Keratinocyte (primary cell): ENCODE measurements at regions not wholly inside any gene's neighbourhood (a gene's known extent, or its start where the extent isn't known, plus 50 kb on each side); places are given as distances from the start of the nearest gene placed in this dataset.

Experiments used
- DNase-seq: peaks from one replicate; pipeline ENCODE4 v3.0.0-alpha.2; 2011; ENCODE audit warnings: low read depth, missing footprints, low spot score
- FAIRE-seq: peaks from 2 replicates; lab custom pipeline; 2011; peaks lifted over from hg19 to GRCh38; lab: Jason Lieb, UNC
- H2AFZ ChIP-seq: 2 replicates; pipeline ENCODE4 v1.6.0; 2012; ENCODE audit warnings: low read length, control low read depth, inconsistent platforms; ENCODE audit not compliant: control insufficient read depth
- H3K27ac ChIP-seq: 2 replicates; pipeline ENCODE4 v1.5.1; 2011; ENCODE audit warnings: low read length; ENCODE audit not compliant: control insufficient read depth, insufficient read depth
- H3K27me3 ChIP-seq: 3 replicates; pipeline ENCODE4 v1.6.0; 2011; ENCODE audit warnings: low read length; ENCODE audit not compliant: control insufficient read depth, insufficient read depth; ENCODE audit errors: extremely low read depth
- H3K36me3 ChIP-seq, 2 experiments: 2 replicates in 1 of 2; 3 replicates in 1 of 2; pipeline ENCODE4 v1.5.1; 2011; ENCODE audit warnings: low read length in 2 of 2, mild to moderate bottlenecking in 1 of 2; ENCODE audit not compliant: control insufficient read depth in 2 of 2, insufficient read depth in 2 of 2; ENCODE audit errors: extremely low read depth in 1 of 2
- H3K4me1 ChIP-seq: 3 replicates; pipeline ENCODE4 v1.5.1; 2011; ENCODE audit warnings: low read length; ENCODE audit not compliant: control insufficient read depth, insufficient read depth; ENCODE audit errors: extremely low read depth
- H3K4me2 ChIP-seq: 3 replicates; pipeline ENCODE4 v1.6.0; 2011; ENCODE audit warnings: low read depth, low read length; ENCODE audit not compliant: control insufficient read depth, insufficient read depth; ENCODE audit errors: extremely low read depth
- H3K4me3 ChIP-seq, 3 experiments: fragments of 200-600 bp in 1 of 3; sonication (generic) in 1 of 3; 2 replicates in 2 of 3; 3 replicates in 1 of 3; pipeline ENCODE4 v1.5.1; 2011 to 2016; ENCODE audit warnings: low read length in 3 of 3, mild to moderate bottlenecking in 3 of 3, control low read depth in 2 of 3, inconsistent platforms in 1 of 3, low read depth in 1 of 3, mixed read lengths in 1 of 3, mixed run types in 1 of 3, moderate library complexity in 1 of 3; ENCODE audit not compliant: control insufficient read depth in 2 of 3, insufficient read depth in 2 of 3; ENCODE audit errors: extremely low read depth in 1 of 3
- H3K79me2 ChIP-seq: 2 replicates; pipeline ENCODE4 v1.6.0; 2012; ENCODE audit warnings: low read length; ENCODE audit not compliant: control insufficient read depth, insufficient read depth
- H3K9ac ChIP-seq: 3 replicates; pipeline ENCODE4 v1.6.0; 2011; ENCODE audit warnings: low read length; ENCODE audit not compliant: control insufficient read depth, insufficient read depth; ENCODE audit errors: extremely low read depth
- H3K9me1 ChIP-seq: 3 replicates; pipeline ENCODE4 v1.6.0; 2011; ENCODE audit warnings: low read length; ENCODE audit not compliant: control insufficient read depth, insufficient read depth; ENCODE audit errors: extremely low read depth
- H3K9me3 ChIP-seq: 2 replicates; pipeline ENCODE4 v1.5.1; 2012; ENCODE audit warnings: low read depth, low read length; ENCODE audit not compliant: control insufficient read depth
- H4K20me1 ChIP-seq: 3 replicates; pipeline ENCODE4 v1.6.0; 2011; ENCODE audit warnings: low read length; ENCODE audit not compliant: control insufficient read depth, insufficient read depth; ENCODE audit errors: extremely low read depth
- EZH2 ChIP-seq: IDR thresholded peaks from one replicate; pipeline ENCODE4 v1.6.1; 2012; ENCODE audit warnings: inconsistent platforms, mild to moderate bottlenecking, low read length, moderate library complexity
- dilution Hi-C: fragments of 300-500 bp; cut with MboI; formaldehyde crosslinking; loops from one replicate; pipeline ENCODE4 v1.7.0; 2020; ENCODE audit warnings: low sequenced_read_pairs; ENCODE audit not compliant: extremely low pct_ligation_motif_present
- TF ChIP-seq, protein P1 (sequence below), 3 experiments: IDR thresholded peaks in 1 of 3; conservative IDR thresholded peaks in 1 of 3; optimal IDR thresholded peaks in 1 of 3; 2 replicates in 2 of 3; 3 replicates in 1 of 3; pipeline versions ENCODE3 to v1.5.1; 2011; ENCODE audit warnings: low read length in 3 of 3, mild to moderate bottlenecking in 3 of 3, moderate library complexity in 2 of 3, control low read depth in 1 of 3, inconsistent platforms in 1 of 3; ENCODE audit not compliant: insufficient read depth in 2 of 3; ENCODE audit errors: extremely low read depth in 1 of 3

- Histone ChIP-seq H4K20me1 (no peaks in the 10 kb centered on the region), H3K27ac (no peak overlapping the region), H3K4me2 (no peak overlapping the region), H3K4me1 (no peaks in the 10 kb centered on the region), H3K27me3 (no peaks in the 10 kb centered on the region), H2AFZ (no peak overlapping the region), H3K79me2 (no peaks in the 10 kb centered on the region), H3K9me1 (no peaks in the 10 kb centered on the region), H3K36me3 (no peaks in the 10 kb centered on the region), H3K9me3 (no peaks in the 10 kb centered on the region), H3K4me3 (no peak overlapping the region), H3K9ac (no peak overlapping the region)
- FAIRE-seq (no peak), DNase-seq (no peak)
- dilution Hi-C loops: no loop called here
- no peak for TF ChIP-seq EZH2
- TF ChIP-seq, protein P1, sequence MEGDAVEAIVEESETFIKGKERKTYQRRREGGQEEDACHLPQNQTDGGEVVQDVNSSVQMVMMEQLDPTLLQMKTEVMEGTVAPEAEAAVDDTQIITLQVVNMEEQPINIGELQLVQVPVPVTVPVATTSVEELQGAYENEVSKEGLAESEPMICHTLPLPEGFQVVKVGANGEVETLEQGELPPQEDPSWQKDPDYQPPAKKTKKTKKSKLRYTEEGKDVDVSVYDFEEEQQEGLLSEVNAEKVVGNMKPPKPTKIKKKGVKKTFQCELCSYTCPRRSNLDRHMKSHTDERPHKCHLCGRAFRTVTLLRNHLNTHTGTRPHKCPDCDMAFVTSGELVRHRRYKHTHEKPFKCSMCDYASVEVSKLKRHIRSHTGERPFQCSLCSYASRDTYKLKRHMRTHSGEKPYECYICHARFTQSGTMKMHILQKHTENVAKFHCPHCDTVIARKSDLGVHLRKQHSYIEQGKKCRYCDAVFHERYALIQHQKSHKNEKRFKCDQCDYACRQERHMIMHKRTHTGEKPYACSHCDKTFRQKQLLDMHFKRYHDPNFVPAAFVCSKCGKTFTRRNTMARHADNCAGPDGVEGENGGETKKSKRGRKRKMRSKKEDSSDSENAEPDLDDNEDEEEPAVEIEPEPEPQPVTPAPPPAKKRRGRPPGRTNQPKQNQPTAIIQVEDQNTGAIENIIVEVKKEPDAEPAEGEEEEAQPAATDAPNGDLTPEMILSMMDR (optimal IDR thresholded peaks at IDR 0.05 in 1 of 3, IDR thresholded peaks at IDR 0.05 in 1 of 3, conservative IDR thresholded peaks at IDR 0.05 in 1 of 3; ENCODE audit: extremely low read depth in 1 of 3, insufficient read depth in 2 of 3, low read length in 3 of 3): no peak
Observed at GRCh38 chr2:77864426-77864825, 342.2 kb upstream of the LRRTM4 start.

DNA sequence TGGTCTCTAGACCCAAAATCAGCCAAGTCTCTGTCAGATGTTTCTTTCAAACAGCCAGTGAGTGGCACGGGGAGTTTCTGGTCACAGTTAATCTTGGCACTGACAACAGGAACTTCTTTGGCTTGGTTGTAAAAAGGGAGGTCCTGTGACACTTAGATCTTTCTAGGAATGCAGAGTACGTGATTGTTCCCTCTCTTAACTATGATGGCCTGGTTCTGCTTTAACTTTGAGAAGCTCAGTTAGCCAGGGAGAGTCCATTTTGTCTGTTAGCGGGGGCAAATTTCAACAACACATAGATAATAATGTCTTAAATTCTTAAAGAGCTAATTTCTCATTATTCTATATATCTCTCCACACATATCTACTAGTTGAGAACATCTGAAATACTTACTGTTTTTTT is 344.5 kb upstream of the LRRTM4 start:
- Histone ChIP-seq H3K4me3 (no peak overlapping the region), H3K9me3 (no peaks in the 10 kb centered on the region), H3K4me1 (no peaks in the 10 kb centered on the region), H3K9me1 (no peaks in the 10 kb centered on the region), H2AFZ (no peak overlapping the region), H3K36me3 (no peaks in the 10 kb centered on the region), H4K20me1 (no peaks in the 10 kb centered on the region), H3K9ac (no peak overlapping the region), H3K4me2 (no peak overlapping the region), H3K27me3 (no peaks in the 10 kb centered on the region), H3K27ac (no peak overlapping the region), H3K79me2 (no peaks in the 10 kb centered on the region)
- no peak for TF ChIP-seq EZH2
- TF ChIP-seq, protein P1 (optimal IDR thresholded peaks at IDR 0.05 in 1 of 3, IDR thresholded peaks at IDR 0.05 in 1 of 3, conservative IDR thresholded peaks at IDR 0.05 in 1 of 3; ENCODE audit: extremely low read depth in 1 of 3, insufficient read depth in 2 of 3, low read length in 3 of 3): no peak
- DNase-seq (no peak), FAIRE-seq (no peak)
- dilution Hi-C loops: no loop called here
